Left lobe of liver (tissue), 2 donors: ENCODE measurements at regions not wholly inside any gene's neighbourhood (a gene's known extent, or its start where the extent isn't known, plus 50 kb on each side); places are given as distances from the start of the nearest gene placed in this dataset.

ENCODE experiments used
- ATAC-seq: fragments of 200-7000 bp; cut with Tn5 transposase; one replicate; pipeline ENCODE4 v1.9.1; 2020; ENCODE audit warnings: mild to moderate bottlenecking, moderate library complexity
- DNase-seq: peaks from one replicate; pipeline ENCODE4 v3.0.0-alpha.2; 2020; ENCODE audit warnings: low spot score
- donor health status: DM: no; HTN: no; CAD: no; lungs with moderate emphysema.
- donor health status: DM: no; HTN: yes; CAD: no.

- ATAC-seq (no peak), DNase-seq (no peak)
Observed at GRCh38 chr11:92744929-92745585, 224.4 kb upstream of the MTNR1B start.

- ATAC-seq (no peak), DNase-seq (no peak)
Observed at GRCh38 chr11:92750794-92751193, 218.7 kb upstream of the MTNR1B start.

- ATAC-seq (no peak), DNase-seq (no peak)
Observed at GRCh38 chr11:92751594-92751993, 217.9 kb upstream of the MTNR1B start.

- DNase-seq: no peak
- ATAC-seq: no peak
Observed at GRCh38 chr11:92752122-92752521, 217.3 kb upstream of the MTNR1B start.

GRCh38 chr11:92753161-92753560 is 216.3 kb upstream of the MTNR1B start:
- no peak for ATAC-seq
- no peak for DNase-seq

- ATAC-seq (no peak), DNase-seq (no peak)
Observed at GRCh38 chr11:92758241-92758780, 211.1 kb upstream of the MTNR1B start.

GRCh38 chr11:92759571-92760214 is 209.8 kb upstream of the MTNR1B start:
- ATAC-seq (peak; percentile 56), DNase-seq (no peak)

- ATAC-seq (no peak), DNase-seq (no peak)
Observed at GRCh38 chr11:92762121-92762540, 207.3 kb upstream of the MTNR1B start.

GRCh38 chr11:92763336-92763735 is 206.1 kb upstream of the MTNR1B start:
- no peak for DNase-seq
- ATAC-seq: no peak

GRCh38 chr11:92764128-92764527 is 205.3 kb upstream of the MTNR1B start:
- DNase-seq (no peak), ATAC-seq (no peak)

- ATAC-seq: no peak
- no peak for DNase-seq
Observed at GRCh38 chr11:92765082-92765840, 204.2 kb upstream of the MTNR1B start.

- DNase-seq (no peak), ATAC-seq (peak; percentile 68)
Observed at GRCh38 chr11:92765965-92766371, 203.5 kb upstream of the MTNR1B start.

GRCh38 chr11:92766698-92767097 is 202.8 kb upstream of the MTNR1B start:
- DNase-seq (no peak), ATAC-seq (no peak)

GRCh38 chr11:92767416-92767815 is 202.0 kb upstream of the MTNR1B start:
- DNase-seq (no peak), ATAC-seq (no peak)

GRCh38 chr11:92768121-92768840 is 201.2 kb upstream of the MTNR1B start:
- DNase-seq (no peak), ATAC-seq (no peak)

- DNase-seq (no peak), ATAC-seq (no peak)
Observed at GRCh38 chr11:92769112-92769511, 200.3 kb upstream of the MTNR1B start.

GRCh38 chr11:92770419-92770818 is 199.0 kb upstream of the MTNR1B start:
- no peak for DNase-seq
- ATAC-seq: no peak

- ATAC-seq: no peak
- DNase-seq: no peak
Observed at GRCh38 chr11:92770981-92771380, 198.5 kb upstream of the MTNR1B start.

- DNase-seq: no peak
- no peak for ATAC-seq
Observed at GRCh38 chr11:92771701-92772100, 197.8 kb upstream of the MTNR1B start.

GRCh38 chr11:92775003-92775676 is 194.3 kb upstream of the MTNR1B start:
- no peak for ATAC-seq
- DNase-seq: no peak

- ATAC-seq (no peak), DNase-seq (no peak)
Observed at GRCh38 chr11:92776676-92777075, 192.8 kb upstream of the MTNR1B start.
